ENCODE measurements at regions not wholly inside any gene's neighbourhood (a gene's known extent, or its start where the extent isn't known, plus 50 kb on each side); places are given as distances from the start of the nearest gene placed in this dataset.

- DNase-seq (ENCODE audit: low read depth), result no peak
These were observed 109.9 kb downstream of the YIPF5 start for GRCh38 chr5:144060598-144060997.

- DNase-seq (ENCODE audit: low read depth), result no peak
These were observed 104.7 kb downstream of the YIPF5 start for GRCh38 chr5:144065786-144066185.

GRCh38 chr5:144072518-144072927 is 97.9 kb downstream of the YIPF5 start:
- DNase-seq (ENCODE audit: low read depth), result no peak

- no peak for DNase-seq (ENCODE audit: low read depth)
These were observed 93.9 kb downstream of the YIPF5 start for GRCh38 chr5:144076521-144077083.

- DNase-seq (ENCODE audit: low read depth), result no peak
These were observed 87.3 kb downstream of the YIPF5 start for GRCh38 chr5:144083185-144083584.

GRCh38 chr5:144084971-144085370 is 85.5 kb downstream of the YIPF5 start:
- DNase-seq (ENCODE audit: low read depth), result no peak

GRCh38 chr5:144085381-144085780 is 85.1 kb downstream of the YIPF5 start:
- DNase-seq (ENCODE audit: low read depth), result no peak

- DNase-seq (ENCODE audit: low read depth), result no peak
These were observed 84.2 kb downstream of the YIPF5 start for GRCh38 chr5:144086295-144086694.

- no peak for DNase-seq (ENCODE audit: low read depth)
These were observed 82.9 kb downstream of the YIPF5 start for GRCh38 chr5:144087576-144087975.

GRCh38 chr5:144088206-144089064 is 82.0 kb downstream of the YIPF5 start:
- DNase-seq (ENCODE audit: low read depth), result peak; percentile 52

GRCh38 chr5:144089401-144090021 is 80.9 kb downstream of the YIPF5 start:
- DNase-seq (ENCODE audit: low read depth), result no peak

GRCh38 chr5:144092508-144092907 is 78.0 kb downstream of the YIPF5 start:
- DNase-seq (ENCODE audit: low read depth), result no peak

GRCh38 chr5:144093400-144093799 is 77.1 kb downstream of the YIPF5 start:
- DNase-seq (ENCODE audit: low read depth), result no peak

GRCh38 chr5:144093868-144094267 is 76.6 kb downstream of the YIPF5 start:
- no peak for DNase-seq (ENCODE audit: low read depth)

GRCh38 chr5:144100702-144101101 is 69.8 kb downstream of the YIPF5 start:
- no peak for DNase-seq (ENCODE audit: low read depth)

GRCh38 chr5:144101616-144102015 is 68.8 kb downstream of the YIPF5 start:
- no peak for DNase-seq (ENCODE audit: low read depth)

- DNase-seq (ENCODE audit: low read depth), result no peak
These were observed 68.1 kb downstream of the YIPF5 start for GRCh38 chr5:144102361-144102760.

GRCh38 chr5:144102979-144103378 is 67.5 kb downstream of the YIPF5 start:
- DNase-seq (ENCODE audit: low read depth), result no peak

GRCh38 chr5:144103611-144104485 is 66.6 kb downstream of the YIPF5 start:
- DNase-seq (ENCODE audit: low read depth), result no peak

- DNase-seq (ENCODE audit: low read depth), result no peak
These were observed 65.1 kb downstream of the YIPF5 start for GRCh38 chr5:144105371-144105770.

GRCh38 chr5:144108131-144108530 is 62.3 kb downstream of the YIPF5 start:
- no peak for DNase-seq (ENCODE audit: low read depth)

Data from forelimb muscle (tissue), 1 donor.